GM12878 (cell line): ENCODE measurements at regions not wholly inside any gene's neighbourhood (a gene's known extent, or its start where the extent isn't known, plus 50 kb on each side); places are given as distances from the start of the nearest gene placed in this dataset.

ENCODE experiments used
- ATAC-seq: fragments of 200-7000 bp; cut with Tn5 transposase; 3 replicates; pipeline ENCODE4 v1.9.1; 2020; ENCODE audit warnings: mild to moderate bottlenecking, moderate library complexity
- BruUV-seq: library from RNA; stranded (reverse); fragments of 400-500 nt; replicated peaks from 2 replicates; lab custom pipeline; 2021; lab: Mats Ljungman, UMichigan
- CTCF ChIA-PET: fragments of 300-600 bp; sonication (Branson Sonifier 250); formaldehyde crosslinking; extraction: SDS; loops from one replicate; lab custom pipeline; 2021; ENCODE audit warnings: inconsistent platforms; lab: Yijun Ruan, JAX
- POLR2A ChIA-PET: fragments of 350-600 bp; formaldehyde crosslinking; extraction: SDS; loops from one replicate; lab custom pipeline; 2021; ENCODE audit warnings: inconsistent platforms; lab: Charles Lee
- RAD21 ChIA-PET: fragments of 300-600 bp; sonication (Branson Sonifier 250); formaldehyde crosslinking; loops from one replicate; lab custom pipeline; 2023; ENCODE audit warnings: antibody characterized with exemption; ENCODE audit not compliant: unreplicated experiment; lab: Charles Lee
- SMC1A ChIA-PET: fragments of 300-600 bp; sonication (Branson Sonifier 250); formaldehyde crosslinking; loops from one replicate; lab custom pipeline; 2023; ENCODE audit not compliant: unreplicated experiment, uncharacterized antibody; lab: Charles Lee
- DNase-seq: peaks from one replicate; pipeline ENCODE4 v3.0.0-alpha.2; 2011; ENCODE audit warnings: low read depth, low spot score
- FAIRE-seq: peaks from 3 replicates; lab custom pipeline; 2011; peaks lifted over from hg19 to GRCh38; lab: Jason Lieb, UNC
- H2AFZ ChIP-seq: 2 replicates; pipeline ENCODE4 v1.6.0; 2011; ENCODE audit warnings: low read depth, low read length, control low read depth; ENCODE audit not compliant: control insufficient read depth
- H3K27ac ChIP-seq: 2 replicates; pipeline ENCODE4 v1.5.1; 2011; ENCODE audit warnings: control low read depth; ENCODE audit not compliant: control insufficient read depth, insufficient read depth
- H3K27me3 ChIP-seq, 2 experiments: replicated peaks in 1 of 2; 2 replicates each; pipeline versions ENCODE4 v1.6.0 to v1.6.1; 2011; ENCODE audit warnings: low read length in 1 of 2; ENCODE audit not compliant: control insufficient read depth in 2 of 2, insufficient read depth in 2 of 2
- H3K36me3 ChIP-seq, 2 experiments: 2 replicates each; pipeline ENCODE4 v1.5.1; 2011; ENCODE audit warnings: low read length in 1 of 2; ENCODE audit not compliant: control insufficient read depth in 2 of 2, insufficient read depth in 2 of 2
- H3K4me1 ChIP-seq: 2 replicates; pipeline ENCODE4 v1.6.1; 2011; ENCODE audit warnings: mild to moderate bottlenecking, low read length, moderate library complexity, mixed read lengths; ENCODE audit not compliant: control insufficient read depth, insufficient read depth
- H3K4me2 ChIP-seq: 2 replicates; pipeline ENCODE4 v1.6.0; 2011; ENCODE audit warnings: control low read depth; ENCODE audit not compliant: control insufficient read depth, insufficient read depth
- H3K4me3 ChIP-seq: fragments of 200-600 bp; sonication (generic); 2 replicates; pipeline ENCODE4 v1.5.1; 2016
- H3K79me2 ChIP-seq: 2 replicates; pipeline ENCODE4 v1.6.0; 2011; ENCODE audit warnings: low read length; ENCODE audit not compliant: control insufficient read depth, insufficient read depth
- H3K9ac ChIP-seq: 2 replicates; pipeline ENCODE4 v1.8.0; 2011; ENCODE audit warnings: low read length, control low read depth, mixed read lengths; ENCODE audit not compliant: control insufficient read depth, insufficient read depth
- H3K9me3 ChIP-seq: replicated peaks from 3 replicates; pipeline ENCODE4 v1.5.1; 2011; ENCODE audit warnings: mild to moderate bottlenecking, low read length; ENCODE audit not compliant: control insufficient read depth, insufficient read depth
- H4K20me1 ChIP-seq: 2 replicates; pipeline ENCODE4 v1.6.0; 2011; ENCODE audit not compliant: control insufficient read depth, insufficient read depth
- CREB1 ChIP-seq: IDR thresholded peaks from 2 replicates; pipeline ENCODE4 v1.6.1; 2012; ENCODE audit warnings: low read depth, mild to moderate bottlenecking, inconsistent platforms
- DPF2 ChIP-seq: fragments of 450-650 bp; IDR thresholded peaks from 2 replicates; pipeline ENCODE4 v1.6.1; 2017; ENCODE audit warnings: mild to moderate bottlenecking
- EP300 ChIP-seq, 2 experiments: fragments of 150-350 bp in 1 of 2; IDR thresholded peaks; 2 replicates each; pipeline ENCODE4 v1.6.1; 2011 to 2012; ENCODE audit warnings: low read depth in 2 of 2, low read length in 2 of 2, borderline replicate concordance in 1 of 2, improper control_type of control experiment in 1 of 2, inconsistent platforms in 1 of 2; ENCODE audit not compliant: control insufficient read depth in 1 of 2
- GATAD2B ChIP-seq: fragments of 450-650 bp; conservative IDR thresholded peaks from 2 replicates; pipeline ENCODE4 v1.6.1; 2017; ENCODE audit warnings: low read depth, mild to moderate bottlenecking, moderate library complexity
- HDAC6 ChIP-seq: fragments of 200-600 bp; sonication (generic); IDR thresholded peaks from one replicate; pipeline ENCODE4 v1.8.0; 2017; ENCODE audit warnings: antibody characterized with exemption; ENCODE audit not compliant: unreplicated experiment
- IKZF2 ChIP-seq, 2 experiments: fragments of 450-650 bp; IDR thresholded peaks; 2 replicates each; pipeline ENCODE4 v1.6.1; 2017; ENCODE audit warnings: mild to moderate bottlenecking in 2 of 2, moderate library complexity in 2 of 2
- IRF4 ChIP-seq: IDR thresholded peaks from 2 replicates; pipeline ENCODE4 v1.6.1; 2011; ENCODE audit warnings: low read depth, low read length
- MEF2B ChIP-seq: fragments of 450-650 bp; IDR thresholded peaks from 2 replicates; pipeline ENCODE4 v1.6.1; 2018; ENCODE audit warnings: mild to moderate bottlenecking, moderate library complexity; ENCODE audit not compliant: partially characterized antibody, poor library complexity, severe bottlenecking
- MXI1 ChIP-seq: fragments of 150-350 bp; IDR thresholded peaks from 2 replicates; pipeline ENCODE4 v1.6.1; 2011; ENCODE audit warnings: low read depth, mild to moderate bottlenecking, inconsistent platforms, low read length, improper control_type of control experiment
- POLR2A ChIP-seq: IDR thresholded peaks from 2 replicates; pipeline ENCODE4 v1.6.1; 2011; ENCODE audit warnings: low read depth, mild to moderate bottlenecking, low read length
- RFX5 ChIP-seq: IDR thresholded peaks from 2 replicates; pipeline ENCODE4 v1.6.1; 2011; ENCODE audit warnings: low read depth, low read length, improper control_type of control experiment
- SIX5 ChIP-seq: IDR thresholded peaks from 2 replicates; pipeline ENCODE4 v1.6.1; 2011; ENCODE audit warnings: mild to moderate bottlenecking, low read depth, low read length, moderate library complexity; ENCODE audit not compliant: severe bottlenecking
- SMAD1 ChIP-seq: fragments of 450-650 bp; IDR thresholded peaks from 2 replicates; pipeline ENCODE4 v1.6.1; 2018; ENCODE audit warnings: mild to moderate bottlenecking, low read depth; ENCODE audit not compliant: partially characterized antibody
- SREBF2 ChIP-seq: IDR thresholded peaks from 2 replicates; pipeline ENCODE4 v1.6.1; 2012; ENCODE audit warnings: mild to moderate bottlenecking, low read length
- ZNF217 ChIP-seq: fragments of 450-650 bp; IDR thresholded peaks from 2 replicates; pipeline ENCODE4 v1.6.1; 2017; ENCODE audit warnings: antibody characterized with exemption, mild to moderate bottlenecking
- in situ Hi-C: fragments of 300-500 bp; cut with MboI; formaldehyde crosslinking; loops from 9 replicates; pipeline ENCODE4 v1.14.3; 2018; ENCODE audit warnings: mixed read lengths
- intact Hi-C: fragments of 100-400 bp; cut with micrococcal nuclease; formaldehyde crosslinking; loops from one replicate; pipeline ENCODE4 v1.14.2; 2022; ENCODE audit not compliant: unreplicated experiment
- TF ChIP-seq, protein P1 (sequence below): IDR thresholded peaks from 2 replicates; pipeline ENCODE4 v1.6.1; 2012; ENCODE audit warnings: improper control_type of control experiment, low read depth, low read length; ENCODE audit not compliant: insufficient replicate concordance
- TF ChIP-seq, protein P2 (sequence below), 3 experiments: IDR thresholded peaks in 2 of 3; conservative IDR thresholded peaks in 1 of 3; 2 replicates each; pipeline ENCODE4 v1.5.1; 2011; ENCODE audit warnings: low read depth in 3 of 3, low read length in 3 of 3, mild to moderate bottlenecking in 3 of 3, control low read depth in 2 of 3, moderate library complexity in 2 of 3, inconsistent platforms in 1 of 3, mixed read lengths in 1 of 3; ENCODE audit not compliant: control insufficient read depth in 2 of 3, insufficient read depth in 1 of 3; ENCODE audit errors: extremely low read depth in 1 of 3

DNA sequence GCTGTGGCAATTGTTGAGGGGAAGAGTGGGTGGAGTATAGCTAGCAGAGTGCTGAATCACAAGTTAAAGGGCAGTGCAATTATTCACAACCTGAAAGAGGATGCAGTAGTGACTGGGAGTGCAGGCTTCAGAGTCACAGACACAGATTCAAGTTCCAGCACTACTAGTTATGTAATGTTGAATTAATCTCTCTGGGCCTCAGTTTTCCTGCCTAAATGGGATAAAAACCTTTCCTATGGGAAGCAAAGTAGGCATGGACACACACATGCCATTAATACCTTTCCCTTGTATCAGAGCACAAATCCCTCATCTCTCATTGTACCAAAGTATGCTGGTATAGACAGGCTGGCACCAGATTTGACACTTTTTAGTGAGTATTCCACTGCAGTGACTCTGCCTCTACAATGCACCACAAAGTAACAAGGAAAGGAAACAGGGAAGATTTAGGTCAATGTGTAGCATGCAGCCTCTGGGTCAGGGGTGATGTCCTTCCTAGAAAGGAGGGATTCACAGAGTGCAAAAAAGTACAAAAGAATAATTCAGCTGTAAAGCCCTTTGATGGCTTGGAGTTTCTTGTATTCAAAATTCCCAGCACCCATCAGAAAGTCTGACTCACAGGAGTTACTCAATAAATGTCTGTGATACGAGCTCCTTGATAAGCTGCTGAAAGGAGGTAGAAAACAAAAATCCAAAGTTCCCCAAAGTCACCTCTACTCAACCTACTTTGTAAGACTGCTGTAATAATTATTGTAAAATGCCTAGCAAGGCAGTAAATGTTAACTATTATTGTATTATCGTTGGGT, 507.5 kb upstream of the TGFBR2 start (continued):
- TF ChIP-seq, protein P1, sequence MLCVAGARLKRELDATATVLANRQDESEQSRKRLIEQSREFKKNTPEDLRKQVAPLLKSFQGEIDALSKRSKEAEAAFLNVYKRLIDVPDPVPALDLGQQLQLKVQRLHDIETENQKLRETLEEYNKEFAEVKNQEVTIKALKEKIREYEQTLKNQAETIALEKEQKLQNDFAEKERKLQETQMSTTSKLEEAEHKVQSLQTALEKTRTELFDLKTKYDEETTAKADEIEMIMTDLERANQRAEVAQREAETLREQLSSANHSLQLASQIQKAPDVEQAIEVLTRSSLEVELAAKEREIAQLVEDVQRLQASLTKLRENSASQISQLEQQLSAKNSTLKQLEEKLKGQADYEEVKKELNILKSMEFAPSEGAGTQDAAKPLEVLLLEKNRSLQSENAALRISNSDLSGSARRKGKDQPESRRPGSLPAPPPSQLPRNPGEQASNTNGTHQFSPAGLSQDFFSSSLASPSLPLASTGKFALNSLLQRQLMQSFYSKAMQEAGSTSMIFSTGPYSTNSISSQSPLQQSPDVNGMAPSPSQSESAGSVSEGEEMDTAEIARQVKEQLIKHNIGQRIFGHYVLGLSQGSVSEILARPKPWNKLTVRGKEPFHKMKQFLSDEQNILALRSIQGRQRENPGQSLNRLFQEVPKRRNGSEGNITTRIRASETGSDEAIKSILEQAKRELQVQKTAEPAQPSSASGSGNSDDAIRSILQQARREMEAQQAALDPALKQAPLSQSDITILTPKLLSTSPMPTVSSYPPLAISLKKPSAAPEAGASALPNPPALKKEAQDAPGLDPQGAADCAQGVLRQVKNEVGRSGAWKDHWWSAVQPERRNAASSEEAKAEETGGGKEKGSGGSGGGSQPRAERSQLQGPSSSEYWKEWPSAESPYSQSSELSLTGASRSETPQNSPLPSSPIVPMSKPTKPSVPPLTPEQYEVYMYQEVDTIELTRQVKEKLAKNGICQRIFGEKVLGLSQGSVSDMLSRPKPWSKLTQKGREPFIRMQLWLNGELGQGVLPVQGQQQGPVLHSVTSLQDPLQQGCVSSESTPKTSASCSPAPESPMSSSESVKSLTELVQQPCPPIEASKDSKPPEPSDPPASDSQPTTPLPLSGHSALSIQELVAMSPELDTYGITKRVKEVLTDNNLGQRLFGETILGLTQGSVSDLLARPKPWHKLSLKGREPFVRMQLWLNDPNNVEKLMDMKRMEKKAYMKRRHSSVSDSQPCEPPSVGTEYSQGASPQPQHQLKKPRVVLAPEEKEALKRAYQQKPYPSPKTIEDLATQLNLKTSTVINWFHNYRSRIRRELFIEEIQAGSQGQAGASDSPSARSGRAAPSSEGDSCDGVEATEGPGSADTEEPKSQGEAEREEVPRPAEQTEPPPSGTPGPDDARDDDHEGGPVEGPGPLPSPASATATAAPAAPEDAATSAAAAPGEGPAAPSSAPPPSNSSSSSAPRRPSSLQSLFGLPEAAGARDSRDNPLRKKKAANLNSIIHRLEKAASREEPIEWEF: no peak
- TF ChIP-seq, all 136 proteins: peak for 0

DNA sequence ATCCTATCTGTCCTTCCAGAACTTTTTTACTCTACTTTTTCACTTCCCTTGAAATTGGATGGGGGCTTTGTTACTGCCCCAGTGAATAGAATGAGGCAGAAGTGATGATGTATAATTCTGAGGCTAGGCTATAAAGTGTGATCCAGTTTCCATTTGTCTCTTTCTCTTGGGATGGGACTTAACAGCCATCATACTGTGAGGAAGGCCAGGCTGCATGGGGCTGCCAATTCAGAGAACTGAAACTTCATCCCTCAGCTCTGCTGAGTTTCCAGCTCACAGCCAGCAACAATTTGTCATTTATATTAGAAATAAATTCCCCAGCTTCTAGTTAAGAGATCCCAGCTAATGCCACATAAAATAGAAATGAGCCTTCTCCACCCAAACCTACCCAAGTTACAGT, 504.0 kb upstream of the TGFBR2 start:
- no peak overlapping the region for H3K27ac ChIP-seq
- no peaks in the 10 kb centered on the region for H3K79me2 ChIP-seq
- DNase-seq: no peak
- no peak overlapping the region for H3K4me2 ChIP-seq
- ChIA-PET RAD21 (no interaction called here), SMC1A (interaction anchor here (1.0 kb wide), 1 partner anchor 11 kb away, joined by 3 read pairs; no protein-coding TSS in a partner anchor), POLR2A (no interaction called here), CTCF (interaction anchor here (1.1 kb wide), 1 partner anchor 10 kb away, joined by 3 read pairs; no protein-coding TSS in a partner anchor)
- no peaks in the 10 kb centered on the region for H3K9me3 ChIP-seq
- BruUV-seq: no TSS peak
- in situ Hi-C loops (loop anchor here (10.0 kb wide), 1 partner anchor 592 kb away; no protein-coding TSS in a partner anchor), intact Hi-C loops (no loop called here)
- no peaks in the 10 kb centered on the region for H3K36me3 ChIP-seq
- FAIRE-seq: no peak
- H3K4me3 ChIP-seq: no peak overlapping the region
- H3K9ac ChIP-seq: no peak overlapping the region
- ATAC-seq: no peak
- H4K20me1 ChIP-seq: no peaks in the 10 kb centered on the region
- no peaks in the 10 kb centered on the region for H3K4me1 ChIP-seq
- no peaks in the 10 kb centered on the region for H3K27me3 ChIP-seq
- H2AFZ ChIP-seq: no peak overlapping the region
- no peak for TF ChIP-seq HDAC6
- no peak for TF ChIP-seq SIX5
- no peak for TF ChIP-seq SMAD1
- no peak for TF ChIP-seq RFX5
- no peak for TF ChIP-seq ZNF217
- TF ChIP-seq MXI1: no peak
- TF ChIP-seq IKZF2 (IDR thresholded peaks at IDR 0.05): no peak
- TF ChIP-seq CREB1: no peak
- no peak for TF ChIP-seq EP300 (IDR thresholded peaks at IDR 0.05; ENCODE audit: borderline replicate concordance in 1 of 2, control insufficient read depth in 1 of 2, low read depth in 2 of 2, low read length in 2 of 2)
- no peak for TF ChIP-seq SREBF2
- TF ChIP-seq MEF2B: no peak
- TF ChIP-seq DPF2: no peak
- TF ChIP-seq GATAD2B: no peak
- TF ChIP-seq, protein P2, sequence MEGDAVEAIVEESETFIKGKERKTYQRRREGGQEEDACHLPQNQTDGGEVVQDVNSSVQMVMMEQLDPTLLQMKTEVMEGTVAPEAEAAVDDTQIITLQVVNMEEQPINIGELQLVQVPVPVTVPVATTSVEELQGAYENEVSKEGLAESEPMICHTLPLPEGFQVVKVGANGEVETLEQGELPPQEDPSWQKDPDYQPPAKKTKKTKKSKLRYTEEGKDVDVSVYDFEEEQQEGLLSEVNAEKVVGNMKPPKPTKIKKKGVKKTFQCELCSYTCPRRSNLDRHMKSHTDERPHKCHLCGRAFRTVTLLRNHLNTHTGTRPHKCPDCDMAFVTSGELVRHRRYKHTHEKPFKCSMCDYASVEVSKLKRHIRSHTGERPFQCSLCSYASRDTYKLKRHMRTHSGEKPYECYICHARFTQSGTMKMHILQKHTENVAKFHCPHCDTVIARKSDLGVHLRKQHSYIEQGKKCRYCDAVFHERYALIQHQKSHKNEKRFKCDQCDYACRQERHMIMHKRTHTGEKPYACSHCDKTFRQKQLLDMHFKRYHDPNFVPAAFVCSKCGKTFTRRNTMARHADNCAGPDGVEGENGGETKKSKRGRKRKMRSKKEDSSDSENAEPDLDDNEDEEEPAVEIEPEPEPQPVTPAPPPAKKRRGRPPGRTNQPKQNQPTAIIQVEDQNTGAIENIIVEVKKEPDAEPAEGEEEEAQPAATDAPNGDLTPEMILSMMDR (IDR thresholded peaks at IDR 0.05 in 2 of 3, conservative IDR thresholded peaks at IDR 0.05 in 1 of 3; ENCODE audit: control insufficient read depth in 2 of 3, extremely low read depth in 1 of 3, insufficient read depth in 1 of 3, low read depth in 3 of 3, low read length in 3 of 3): no peak
- no peak for TF ChIP-seq POLR2A
- TF ChIP-seq IRF4: no peak
